ENCODE measurements at regions not wholly inside any gene's neighbourhood (a gene's known extent, or its start where the extent isn't known, plus 50 kb on each side); places are given as distances from the start of the nearest gene placed in this dataset.

GRCh38 chr20:4555188-4555890 lies 130.9 kb upstream of the PRNP start:
- no peak for DNase-seq

- DNase-seq = no peak
These were observed 131.9 kb upstream of the PRNP start for GRCh38 chr20:4554346-4554745.

GRCh38 chr20:4552075-4552640 lies 134.1 kb upstream of the PRNP start:
- no peak for DNase-seq

GRCh38 chr20:4550740-4551139 lies 135.5 kb upstream of the PRNP start:
- no peak for DNase-seq

- no peak for DNase-seq
These were observed 136.5 kb upstream of the PRNP start for GRCh38 chr20:4549711-4550259.

GRCh38 chr20:4548552-4548951 lies 137.7 kb upstream of the PRNP start:
- no peak for DNase-seq

GRCh38 chr20:4546786-4547185 lies 139.5 kb upstream of the PRNP start:
- DNase-seq = no peak

GRCh38 chr20:4546342-4546741 lies 139.9 kb upstream of the PRNP start:
- DNase-seq = no peak

- no peak for DNase-seq
These were observed 140.7 kb upstream of the PRNP start for GRCh38 chr20:4545526-4545925.

GRCh38 chr20:4544765-4545164 lies 141.5 kb upstream of the PRNP start:
- DNase-seq = no peak

GRCh38 chr20:4542270-4542669 lies 144.0 kb upstream of the PRNP start:
- DNase-seq = no peak

GRCh38 chr20:4534315-4534714 lies 151.9 kb upstream of the PRNP start:
- DNase-seq = no peak

- no peak for DNase-seq
These were observed 152.7 kb upstream of the PRNP start for GRCh38 chr20:4533368-4534133.

- no peak for DNase-seq
These were observed 153.5 kb upstream of the PRNP start for GRCh38 chr20:4532772-4533171.

- no peak for DNase-seq
These were observed 161.5 kb upstream of the PRNP start for GRCh38 chr20:4524792-4525191.

GRCh38 chr20:4524307-4524706 lies 161.9 kb upstream of the PRNP start:
- DNase-seq = no peak

GRCh38 chr20:4522310-4522709 lies 163.9 kb upstream of the PRNP start:
- no peak for DNase-seq

- DNase-seq = no peak
These were observed 164.9 kb upstream of the PRNP start for GRCh38 chr20:4521170-4521968.

- DNase-seq = no peak
These were observed 166.7 kb upstream of the PRNP start for GRCh38 chr20:4519534-4519933.

- no peak for DNase-seq
These were observed 169.4 kb upstream of the PRNP start for GRCh38 chr20:4516876-4517275.

GRCh38 chr20:4513720-4514119 lies 172.5 kb upstream of the PRNP start:
- DNase-seq = no peak

GRCh38 chr20:4512891-4513550 lies 173.2 kb upstream of the PRNP start:
- DNase-seq = no peak

GRCh38 chr20:4511776-4512175 lies 174.5 kb upstream of the PRNP start:
- no peak for DNase-seq
